GM12878 (cell line): ENCODE measurements at regions not wholly inside any gene's neighbourhood (a gene's known extent, or its start where the extent isn't known, plus 50 kb on each side); places are given as distances from the start of the nearest gene placed in this dataset.

Source experiments
- BCL3 ChIP-seq: IDR thresholded peaks from 2 replicates; pipeline ENCODE4 v1.6.1; 2011; ENCODE audit warnings: borderline replicate concordance, low read depth, mild to moderate bottlenecking, moderate library complexity, low read length; ENCODE audit not compliant: insufficient read depth, poor library complexity, severe bottlenecking
- CHD2 ChIP-seq: IDR thresholded peaks from 2 replicates; pipeline ENCODE4 v1.6.1; 2011; ENCODE audit warnings: low read depth, low read length, improper control_type of control experiment, borderline replicate concordance
- EGR1 ChIP-seq, 2 experiments: IDR thresholded peaks; 1 replicate in 1 of 2; 2 replicates in 1 of 2; pipeline ENCODE4 v1.6.1; 2011 to 2012; ENCODE audit warnings: low read depth in 2 of 2, low read length in 2 of 2, borderline replicate concordance in 1 of 2, mild to moderate bottlenecking in 1 of 2, moderate library complexity in 1 of 2
- FOXM1 ChIP-seq: IDR thresholded peaks from 2 replicates; pipeline ENCODE4 v1.6.1; 2012; ENCODE audit warnings: low read depth, mild to moderate bottlenecking, inconsistent platforms, low read length, moderate library complexity
- JUND ChIP-seq: IDR thresholded peaks from 2 replicates; pipeline ENCODE4 v1.6.1; 2012; ENCODE audit warnings: low read depth, mild to moderate bottlenecking, low read length, improper control_type of control experiment, moderate library complexity
- REST ChIP-seq: IDR thresholded peaks from 2 replicates; pipeline ENCODE4 v1.6.1; 2012; ENCODE audit warnings: mild to moderate bottlenecking, low read depth, low read length
- SMAD5 ChIP-seq: IDR thresholded peaks from 2 replicates; pipeline ENCODE4 v1.6.1; 2016; ENCODE audit warnings: antibody characterized with exemption, low read depth
- SMC3 ChIP-seq: IDR thresholded peaks from 2 replicates; pipeline ENCODE4 v1.6.1; 2011; ENCODE audit warnings: low read length, improper control_type of control experiment, borderline replicate concordance
- SP1 ChIP-seq: IDR thresholded peaks from one replicate; pipeline ENCODE4 v1.6.1; 2011; ENCODE audit warnings: low read depth, low read length
- ZBTB40 ChIP-seq: fragments of 450-650 bp; IDR thresholded peaks from 2 replicates; pipeline ENCODE4 v1.6.1; 2016; ENCODE audit warnings: mild to moderate bottlenecking, moderate library complexity, borderline replicate concordance
- ZZZ3 ChIP-seq: IDR thresholded peaks from 2 replicates; pipeline ENCODE4 v1.6.1; 2011; ENCODE audit warnings: low read depth; ENCODE audit not compliant: control insufficient read depth, insufficient read length

- no peak for TF ChIP-seq BCL3
- TF ChIP-seq CHD2 = no peak
- no peak for TF ChIP-seq EGR1 (IDR thresholded peaks at IDR 0.05; ENCODE audit: borderline replicate concordance in 1 of 2, low read depth in 2 of 2, low read length in 2 of 2)
- no peak for TF ChIP-seq JUND
- TF ChIP-seq SMC3 = no peak
- no peak for TF ChIP-seq SP1
- no peak for TF ChIP-seq ZBTB40
- TF ChIP-seq REST = no peak
- no peak for TF ChIP-seq FOXM1
- no peak for TF ChIP-seq SMAD5
- TF ChIP-seq ZZZ3 = no peak
Measured at GRCh38 chr4:164613256-164613655, 140.7 kb upstream of the SMIM31 start (continued).
